ENCODE measurements at regions not wholly inside any gene's neighbourhood (a gene's known extent, or its start where the extent isn't known, plus 50 kb on each side); places are given as distances from the start of the nearest gene placed in this dataset.

DNA sequence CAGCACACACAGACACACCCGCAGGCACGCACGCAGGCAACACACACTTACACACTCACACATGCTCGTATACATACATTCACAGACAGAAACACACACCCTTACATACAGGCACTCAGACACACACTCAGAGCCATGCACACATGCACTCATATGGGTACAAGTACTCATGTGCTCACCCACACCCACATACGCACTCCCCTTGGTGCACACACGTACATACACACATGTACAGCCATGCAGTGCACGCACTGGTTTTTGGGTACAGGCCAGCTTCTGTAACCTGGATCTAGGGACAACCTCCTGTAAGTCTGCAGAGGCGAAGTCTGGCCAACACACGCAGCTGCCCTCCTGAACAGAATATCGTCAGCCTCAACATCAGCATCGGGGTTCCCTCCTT, 221.3 kb upstream of the RTL1 start:
- TF ChIP-seq POLR2A (IDR thresholded peaks at IDR 0.05; ENCODE audit: low read depth, low read length), result no peak
- DNase-seq (ENCODE audit: insufficient read length, low spot score) (no peak), FAIRE-seq (no peak)

DNA sequence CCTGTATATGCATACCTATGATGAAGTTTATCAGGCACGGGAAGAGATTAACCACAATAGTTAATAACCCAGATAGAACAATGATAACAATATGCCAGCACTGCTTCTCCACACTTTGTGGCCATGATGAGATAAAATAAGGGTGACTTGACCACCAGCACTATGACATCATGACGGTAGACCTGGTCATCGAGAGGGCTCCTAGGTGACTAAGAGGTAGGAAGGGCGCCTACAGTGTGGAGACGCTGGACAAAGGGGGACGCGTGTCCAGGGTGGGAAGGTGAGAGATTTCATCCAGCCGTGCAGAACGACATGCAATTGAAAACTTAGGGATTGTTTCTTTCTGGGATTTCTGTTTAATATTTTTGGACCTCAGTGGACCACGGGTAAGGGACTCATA, 221.8 kb upstream of the RTL1 start:
- TF ChIP-seq POLR2A (IDR thresholded peaks at IDR 0.05; ENCODE audit: low read depth, low read length), result no peak
- no peak for FAIRE-seq
- DNase-seq (ENCODE audit: insufficient read length, low spot score), result no peak

DNA sequence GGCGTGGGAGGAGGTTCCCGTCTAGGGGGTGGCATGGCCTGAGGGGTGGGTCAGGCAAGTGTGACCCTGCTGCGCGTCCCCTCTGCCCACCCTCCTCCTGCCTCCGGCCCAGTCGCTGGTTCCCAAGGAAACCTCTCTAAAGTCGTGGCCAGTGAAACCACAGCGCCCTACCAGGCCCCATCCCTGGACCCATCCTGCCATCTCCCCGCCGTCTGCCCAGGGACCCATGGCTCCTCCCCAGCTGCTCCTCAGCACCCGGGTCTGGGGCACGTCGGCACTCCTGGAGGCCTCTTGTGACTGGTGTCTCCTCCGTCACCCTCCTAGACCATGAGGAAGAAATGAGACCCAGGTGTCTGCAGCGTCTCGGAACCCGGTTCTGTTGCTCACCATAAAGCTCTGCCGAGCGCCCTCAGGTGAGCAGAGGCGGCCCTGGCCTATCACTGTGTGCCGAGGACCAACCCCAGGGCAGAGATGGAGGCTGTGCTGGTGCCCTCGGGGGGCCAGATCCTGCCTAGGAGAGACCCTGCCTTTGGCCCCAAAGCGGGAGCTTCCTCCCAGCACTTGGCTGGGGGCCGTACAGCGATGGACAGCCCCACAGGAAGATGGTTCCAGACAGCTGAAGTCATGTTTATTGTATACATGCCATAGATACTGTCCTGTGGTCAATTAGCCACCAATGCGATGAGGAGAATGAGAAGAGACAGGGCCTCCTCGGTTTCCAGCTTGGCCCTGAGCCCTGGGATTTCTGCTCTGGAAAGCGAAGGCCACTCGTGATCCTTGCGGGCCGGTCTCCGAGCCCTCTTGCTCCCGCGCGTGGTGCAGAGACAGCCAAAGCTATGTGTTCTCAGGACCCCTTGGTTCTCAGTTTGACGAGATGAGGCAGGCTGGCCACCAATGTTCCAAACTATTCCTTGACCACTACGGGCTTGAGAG, 222.5 kb upstream of the RTL1 start:
- TF ChIP-seq POLR2A (IDR thresholded peaks at IDR 0.05; ENCODE audit: low read depth, low read length), result no peak
- FAIRE-seq (no peak), DNase-seq (ENCODE audit: insufficient read length, low spot score) (no peak)

- no peak for DNase-seq (ENCODE audit: insufficient read length, low spot score)
- TF ChIP-seq POLR2A (IDR thresholded peaks at IDR 0.05; ENCODE audit: low read depth, low read length), result no peak
- FAIRE-seq, result no peak
Measured at GRCh38 chr14:101126731-101127130, 223.2 kb upstream of the RTL1 start.

- FAIRE-seq (no peak), DNase-seq (ENCODE audit: insufficient read length, low spot score) (no peak)
- TF ChIP-seq POLR2A (IDR thresholded peaks at IDR 0.05; ENCODE audit: low read depth, low read length), result no peak
Measured at GRCh38 chr14:101127224-101127623, 223.7 kb upstream of the RTL1 start.

DNA sequence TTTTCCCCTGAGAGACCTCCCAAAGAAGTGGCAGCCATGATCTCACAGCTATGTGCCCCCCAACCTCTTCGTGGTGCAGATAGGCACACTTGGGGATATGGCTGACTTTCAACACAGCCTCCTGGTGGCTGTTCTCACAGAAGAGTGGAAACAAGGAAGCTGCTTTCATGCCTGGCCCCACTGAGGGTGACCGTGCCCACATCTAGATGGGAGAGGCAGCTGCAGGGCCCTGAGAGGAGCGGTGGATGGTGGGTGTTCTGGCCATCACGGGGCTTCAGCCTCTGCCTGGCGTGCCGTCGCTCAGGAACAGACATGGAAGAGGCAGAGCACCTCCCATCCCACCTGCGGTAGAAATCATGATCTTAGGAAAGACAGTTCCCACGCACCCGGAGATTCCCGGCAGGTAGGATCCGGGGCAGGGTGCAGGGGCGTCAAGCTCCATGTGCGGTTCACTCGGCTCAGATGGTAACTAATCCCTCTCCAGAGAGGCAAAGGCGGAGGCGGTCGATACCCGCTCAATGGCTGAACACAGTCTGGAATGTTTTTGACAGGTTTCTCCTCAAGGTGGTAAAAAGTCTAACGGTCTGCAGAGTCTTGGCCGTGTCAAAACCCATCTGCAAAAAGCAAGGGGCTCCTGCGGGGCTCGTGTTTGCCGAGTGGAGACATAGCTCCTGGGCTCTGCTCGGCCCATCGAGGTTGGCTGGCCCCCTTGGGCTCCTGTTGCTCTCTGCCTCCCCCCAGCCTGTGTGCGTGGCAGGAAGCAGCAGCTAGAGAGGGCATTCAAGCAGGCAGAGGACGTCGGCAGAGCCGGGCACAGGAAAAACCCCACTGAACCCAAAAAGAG, 225.2 kb upstream of the RTL1 start:
- FAIRE-seq, result no peak
- DNase-seq (ENCODE audit: insufficient read length, low spot score), result no peak
- TF ChIP-seq POLR2A (IDR thresholded peaks at IDR 0.05; ENCODE audit: low read depth, low read length), result no peak

- FAIRE-seq (no peak), DNase-seq (ENCODE audit: insufficient read length, low spot score) (no peak)
- no peak for TF ChIP-seq POLR2A (IDR thresholded peaks at IDR 0.05; ENCODE audit: low read depth, low read length)
Measured at GRCh38 chr14:101129521-101130167, 226.1 kb upstream of the RTL1 start.

- DNase-seq (ENCODE audit: insufficient read length, low spot score) (no peak), FAIRE-seq (no peak)
- TF ChIP-seq POLR2A (IDR thresholded peaks at IDR 0.05; ENCODE audit: low read depth, low read length), result no peak
Measured at GRCh38 chr14:101130861-101131260, 227.3 kb upstream of the RTL1 start.

- no peak for DNase-seq (ENCODE audit: insufficient read length, low spot score)
- no peak for FAIRE-seq
- TF ChIP-seq POLR2A (IDR thresholded peaks at IDR 0.05; ENCODE audit: low read depth, low read length), result no peak
Measured at GRCh38 chr14:101131451-101131916, 228.0 kb upstream of the RTL1 start.

GRCh38 chr14:101132051-101132571, 228.6 kb upstream of the RTL1 start:
- TF ChIP-seq POLR2A (IDR thresholded peaks at IDR 0.05; ENCODE audit: low read depth, low read length), result no peak
- FAIRE-seq, result no peak
- no peak for DNase-seq (ENCODE audit: insufficient read length, low spot score)

DNA sequence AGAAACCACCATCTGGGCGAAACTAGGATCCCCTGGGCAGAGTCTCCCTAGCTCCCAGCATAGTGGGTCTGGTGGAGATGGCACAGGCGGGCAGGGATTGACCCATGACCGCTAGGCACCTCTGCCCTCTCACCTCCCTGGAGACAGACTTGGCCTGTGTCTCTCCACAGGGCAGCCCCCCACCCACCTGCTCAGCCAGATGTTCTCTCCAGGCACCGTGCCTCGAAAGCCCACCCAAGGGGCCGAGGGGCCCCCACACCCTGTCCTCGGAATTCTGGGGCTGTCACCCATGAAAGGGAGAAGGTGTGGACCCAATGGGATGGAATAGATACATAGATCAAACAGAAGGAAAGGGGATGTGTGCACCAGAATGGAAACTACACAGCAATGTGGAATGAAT, 229.1 kb upstream of the RTL1 start:
- no peak for DNase-seq (ENCODE audit: insufficient read length, low spot score)
- FAIRE-seq, result no peak
- no peak for TF ChIP-seq POLR2A (IDR thresholded peaks at IDR 0.05; ENCODE audit: low read depth, low read length)

DNA sequence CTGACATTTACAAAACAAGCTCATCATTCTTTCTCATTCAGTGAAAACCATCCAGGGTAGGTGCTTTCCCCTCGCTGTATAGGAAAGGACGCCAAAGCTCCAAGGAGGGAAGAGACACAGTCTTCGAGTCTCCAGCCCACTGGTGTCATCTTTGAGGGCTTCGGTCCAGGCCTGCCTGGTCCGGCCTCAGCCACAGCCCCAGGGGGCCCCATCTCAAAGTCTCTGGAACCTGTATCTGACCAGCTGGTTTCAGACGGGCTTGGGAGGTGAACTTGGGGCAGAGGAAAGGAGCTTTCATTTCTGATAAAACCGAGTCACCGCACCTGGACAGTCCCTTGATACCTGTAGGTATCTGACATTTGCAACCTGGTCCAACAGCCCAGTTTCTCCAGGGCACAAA, 229.5 kb upstream of the RTL1 start:
- TF ChIP-seq POLR2A (IDR thresholded peaks at IDR 0.05; ENCODE audit: low read depth, low read length), result no peak
- DNase-seq (ENCODE audit: insufficient read length, low spot score) (no peak), FAIRE-seq (no peak)

DNA sequence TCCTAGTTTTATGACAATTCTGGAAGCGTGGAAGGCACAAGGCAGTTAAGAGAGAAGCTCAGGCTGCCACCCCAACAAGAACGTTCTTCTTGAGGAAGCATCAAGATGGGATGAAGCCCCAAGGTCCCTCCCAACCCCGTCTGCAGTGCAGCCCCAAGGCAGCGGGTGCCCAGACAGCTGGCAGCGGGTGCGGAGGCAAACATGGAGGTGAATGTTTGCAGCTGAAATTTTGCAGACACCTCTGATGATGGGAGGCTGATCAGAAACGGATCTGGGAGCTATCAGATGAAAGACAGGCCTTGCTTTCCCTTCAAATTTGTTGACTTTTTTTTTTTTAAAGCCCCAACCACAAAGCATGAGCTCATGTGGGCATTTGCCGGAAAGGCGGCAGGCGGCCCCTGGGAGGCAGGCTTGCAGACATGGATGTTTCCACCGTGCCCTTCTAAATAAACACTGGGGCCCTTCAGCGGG, 230.7 kb upstream of the RTL1 start:
- DNase-seq (ENCODE audit: insufficient read length, low spot score), result no peak
- no peak for TF ChIP-seq POLR2A (IDR thresholded peaks at IDR 0.05; ENCODE audit: low read depth, low read length)
- no peak for FAIRE-seq
